HG03342 (cell line): ENCODE measurements at regions not wholly inside any gene's neighbourhood (a gene's known extent, or its start where the extent isn't known, plus 50 kb on each side); places are given as distances from the start of the nearest gene placed in this dataset.

Experiments used
- ATAC-seq: cut with Tn5 transposase; IDR thresholded peaks from one replicate; pipeline ENCODE4 v1.9.1; 2021; ENCODE audit warnings: mild to moderate bottlenecking, moderate library complexity; ENCODE audit not compliant: unreplicated experiment

DNA sequence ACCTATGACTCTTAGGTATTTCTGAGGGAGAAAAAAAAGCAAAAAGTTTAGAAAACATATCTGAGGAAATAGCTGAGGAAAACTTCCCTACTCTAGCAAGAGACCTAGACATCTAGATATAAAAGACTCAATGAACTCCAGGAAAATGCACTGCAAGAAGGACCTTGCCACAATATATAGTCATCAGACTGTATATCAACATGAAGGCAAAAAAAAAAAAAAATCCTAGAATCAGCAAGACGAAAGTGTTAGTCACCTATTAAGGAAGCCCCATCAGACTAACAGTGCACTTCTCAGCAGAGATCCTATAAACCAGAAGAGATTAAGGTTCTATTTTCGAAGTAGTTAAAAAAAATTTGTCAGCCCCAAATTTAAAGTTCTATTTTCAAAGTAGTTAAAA, 166.2 kb downstream of the TMEM38B start:
- ATAC-seq: no peak

DNA sequence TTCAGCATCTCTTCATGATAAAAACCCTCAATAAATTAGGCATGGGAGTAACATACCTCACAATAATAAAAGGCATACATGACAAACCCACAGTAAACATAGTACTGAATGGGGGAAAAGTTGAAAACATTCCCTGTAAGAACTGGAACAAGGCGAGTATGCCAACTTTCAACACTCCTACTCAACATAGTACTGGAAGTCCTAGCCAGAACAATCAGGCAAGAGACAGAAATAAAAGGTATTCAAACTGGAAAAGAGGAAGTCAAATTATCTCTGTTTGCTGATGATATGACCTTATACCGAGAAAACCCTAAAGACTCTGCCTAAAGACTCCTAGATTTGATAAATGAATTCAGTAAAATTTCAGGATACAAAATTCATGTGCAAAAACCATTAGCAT, 167.6 kb downstream of the TMEM38B start:
- ATAC-seq: no peak

DNA sequence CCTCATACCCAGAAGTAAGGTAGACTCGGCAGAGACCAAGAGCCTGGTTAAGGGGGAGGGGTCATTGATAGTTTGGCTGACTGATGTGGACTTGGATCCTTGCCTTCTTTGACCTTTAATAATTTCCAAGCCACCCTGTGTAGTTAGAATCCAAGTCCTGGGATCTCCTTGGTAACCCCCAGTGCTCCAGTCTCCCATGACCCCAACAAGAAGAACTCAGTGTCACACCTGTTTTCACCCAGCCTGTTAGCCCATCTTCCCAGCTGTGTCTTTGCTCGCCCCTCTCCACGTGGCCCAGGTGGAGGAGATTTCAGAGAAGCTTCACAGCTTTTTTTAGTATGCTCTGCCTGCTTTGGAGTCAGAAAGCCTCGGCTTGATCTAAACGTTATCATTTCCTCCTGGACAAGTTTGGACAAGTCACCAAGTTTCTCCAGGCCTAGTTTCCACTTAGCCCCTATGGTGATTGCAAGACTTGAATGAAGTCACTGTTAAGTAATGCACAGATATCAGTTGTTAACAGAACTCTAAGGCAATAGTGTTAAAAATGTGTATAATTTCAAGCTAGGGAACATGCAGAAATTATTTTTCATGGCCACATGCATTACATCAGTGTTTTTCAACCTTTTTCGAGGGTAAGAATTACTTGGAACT, 170.0 kb downstream of the TMEM38B start:
- no peak for ATAC-seq

DNA sequence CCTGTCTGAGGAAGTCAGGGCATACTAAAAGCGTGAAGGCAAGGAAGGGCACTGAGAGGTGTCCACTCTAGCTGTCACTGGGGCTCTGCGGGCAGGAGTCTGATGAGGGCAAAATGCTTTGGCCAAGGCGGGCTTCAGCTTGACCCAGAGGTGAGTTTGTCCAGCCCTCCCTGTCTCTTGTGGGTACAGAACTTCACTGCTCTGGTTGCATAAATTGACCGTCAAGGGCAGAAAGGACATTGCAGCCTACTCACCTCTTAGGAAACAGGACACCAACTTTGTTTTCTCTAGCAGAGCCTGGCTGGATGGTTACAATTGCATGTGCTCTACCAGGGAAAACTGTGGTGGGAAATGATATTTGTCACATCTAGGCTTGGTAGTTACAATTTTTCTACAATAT, 170.9 kb downstream of the TMEM38B start:
- ATAC-seq: no peak

DNA sequence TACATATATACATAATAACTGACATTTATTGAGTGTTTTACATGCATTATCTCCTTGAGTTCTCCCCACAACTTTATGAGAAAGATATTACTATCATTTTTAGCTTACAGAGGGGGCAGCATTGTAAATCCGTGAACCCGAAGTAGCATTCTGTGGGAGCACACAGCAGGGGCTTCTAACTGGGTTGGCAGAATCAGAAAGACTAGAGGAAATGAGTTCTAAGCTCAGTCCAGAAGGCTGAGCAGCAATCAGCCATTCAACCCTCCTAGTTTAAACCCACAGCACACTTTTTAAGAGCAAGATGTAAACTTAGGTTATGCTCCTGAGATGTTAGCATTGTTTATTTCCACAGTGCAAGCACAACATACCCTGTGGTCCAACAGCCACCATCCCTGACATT, 177.2 kb downstream of the TMEM38B start:
- no peak for ATAC-seq

DNA sequence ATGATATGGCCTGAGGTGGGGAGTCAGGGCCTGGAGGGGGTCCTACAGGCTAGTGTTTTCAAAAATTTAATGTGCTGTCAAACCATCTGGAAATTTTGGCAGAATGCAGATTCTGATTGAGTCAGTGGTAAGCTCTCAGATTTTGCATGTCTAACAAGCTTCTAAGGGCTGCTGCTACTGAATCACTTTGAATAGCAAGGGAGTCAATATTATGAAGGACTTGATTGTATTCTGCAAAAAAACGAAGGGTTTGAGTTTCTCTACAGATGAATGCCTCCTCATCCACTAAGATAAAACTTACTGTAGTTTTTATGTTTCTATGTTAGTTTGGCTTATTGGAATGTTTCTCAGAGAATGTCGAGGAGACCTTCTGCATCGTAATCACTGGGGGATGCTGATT, 179.5 kb downstream of the TMEM38B start:
- ATAC-seq: no peak

DNA sequence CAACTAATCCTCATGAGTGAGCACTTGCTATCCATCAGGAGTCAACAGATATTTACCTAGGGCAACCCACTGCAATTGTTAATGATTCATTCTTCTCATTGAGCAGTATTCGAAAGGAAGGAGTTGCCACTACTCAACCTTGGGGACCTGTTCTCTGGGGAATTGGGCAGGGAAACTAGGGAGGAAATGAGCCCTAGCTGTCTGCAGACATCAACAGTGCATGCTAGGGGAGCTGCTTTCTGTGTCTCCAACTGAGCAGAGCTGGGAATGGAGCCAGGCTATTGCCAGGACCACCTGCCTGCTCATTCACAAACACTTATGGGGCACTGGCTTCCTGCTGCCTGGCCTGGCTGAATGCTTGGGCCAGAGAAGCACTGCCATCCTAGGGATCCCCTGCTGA, 183.4 kb downstream of the TMEM38B start:
- peak; percentile 68 for ATAC-seq

DNA sequence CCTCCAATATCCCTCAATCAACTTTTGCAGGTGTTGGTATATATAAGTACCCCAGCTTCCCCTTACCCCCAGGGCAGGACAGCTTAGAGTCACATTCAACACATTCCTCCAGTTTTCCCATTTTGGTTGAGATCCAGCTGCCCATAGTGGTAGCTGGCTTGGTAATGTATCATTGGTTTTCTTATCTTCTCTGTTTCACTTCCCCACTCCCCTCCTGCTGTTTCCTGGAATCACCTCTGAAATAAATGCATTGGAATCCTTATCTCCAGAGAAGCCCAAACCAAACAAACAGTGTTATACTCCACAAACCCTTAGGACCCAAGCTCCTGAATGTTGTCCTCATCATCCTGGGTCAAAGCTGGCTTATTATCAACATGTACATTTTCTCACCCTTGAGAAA, 184.8 kb downstream of the TMEM38B start:
- no peak for ATAC-seq

DNA sequence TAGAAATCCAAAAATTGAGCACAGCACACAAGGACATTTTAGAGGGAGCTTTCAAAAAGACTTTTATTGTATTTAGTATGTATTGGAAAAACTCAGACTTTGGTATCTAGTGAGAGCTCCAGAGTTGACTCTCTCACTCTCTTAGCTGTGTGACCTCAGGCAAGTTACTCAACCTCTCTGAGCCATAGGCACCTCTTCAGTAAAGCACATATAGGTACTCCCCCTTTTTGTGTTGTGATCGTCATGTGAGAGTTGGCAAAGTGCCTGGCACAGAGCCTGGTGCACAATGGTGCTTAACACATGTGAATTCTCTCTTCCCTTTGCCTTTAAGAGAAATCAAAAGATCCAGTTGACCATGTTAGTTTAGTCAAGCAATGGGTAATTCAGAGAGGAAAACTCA, 186.2 kb downstream of the TMEM38B start:
- ATAC-seq: no peak

DNA sequence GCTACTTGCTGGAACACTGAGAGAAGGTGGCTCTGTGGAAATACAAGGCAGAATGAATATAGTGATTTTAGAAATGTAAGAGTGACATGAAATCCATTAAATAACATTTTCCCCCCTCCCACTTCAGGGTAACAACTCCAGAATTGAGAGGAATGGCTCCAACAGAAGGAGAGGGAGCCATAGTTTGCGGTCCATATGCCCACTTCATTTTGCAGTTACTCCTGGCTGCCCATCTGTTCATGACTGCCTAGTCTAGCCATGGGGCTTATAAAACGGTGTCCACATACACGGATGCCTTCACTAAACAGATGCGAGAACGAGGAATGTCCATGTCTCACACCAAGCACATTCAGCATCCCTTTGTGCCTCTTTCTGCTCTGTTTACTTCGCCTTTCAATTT, 186.7 kb downstream of the TMEM38B start:
- ATAC-seq: no peak

DNA sequence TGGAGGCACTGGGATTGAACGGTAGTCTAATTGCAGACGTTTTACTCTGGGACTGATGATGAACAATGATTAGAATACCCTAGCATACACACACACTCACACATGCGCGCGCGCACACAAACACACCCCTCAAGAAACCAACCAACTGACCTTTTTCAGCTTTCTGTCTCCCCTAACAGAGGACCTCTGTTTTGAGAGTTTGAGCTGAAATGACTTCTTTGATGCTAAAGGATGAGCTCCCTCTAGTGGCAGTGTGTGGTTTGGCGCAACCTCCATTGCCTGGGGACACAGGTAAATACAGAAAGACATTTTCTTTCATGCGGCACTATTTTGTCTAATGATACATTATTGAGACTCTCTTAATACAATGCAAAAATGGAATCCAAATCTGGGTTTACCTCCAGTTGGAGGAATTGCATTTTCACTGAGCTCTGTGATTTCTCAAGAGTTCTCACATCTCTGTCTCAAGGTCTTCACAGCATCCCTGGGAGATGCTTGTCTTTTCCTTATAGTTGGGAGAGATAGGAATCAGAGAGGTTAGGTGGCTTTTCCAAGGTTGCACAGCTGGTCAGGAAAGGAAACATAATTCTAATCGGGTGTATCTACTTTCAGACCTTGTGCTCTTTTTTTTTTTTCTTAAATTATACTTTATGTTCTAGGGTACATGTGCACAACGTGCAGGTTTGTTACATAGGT, 187.5 kb downstream of the TMEM38B start:
- peak; percentile 55 for ATAC-seq

DNA sequence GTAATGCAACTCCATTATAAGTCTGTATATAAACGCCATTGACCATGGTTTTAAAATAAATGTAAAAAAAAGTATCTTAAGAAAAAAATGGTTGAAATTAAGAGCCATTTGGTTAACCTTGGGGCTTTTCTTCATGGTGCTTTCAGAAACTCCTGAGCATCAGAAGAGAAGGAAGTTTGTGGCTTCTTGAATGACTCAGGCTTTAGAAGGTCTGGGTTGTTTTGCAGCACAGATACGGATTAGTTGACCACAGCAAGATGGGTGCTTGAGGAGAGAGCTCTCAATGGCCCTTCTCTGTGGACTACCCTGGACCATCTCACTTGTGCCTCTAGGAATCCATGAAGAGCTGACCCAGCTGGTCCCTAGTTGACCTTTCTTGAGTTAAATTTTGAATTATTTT, 189.5 kb downstream of the TMEM38B start:
- ATAC-seq: peak; percentile 90

DNA sequence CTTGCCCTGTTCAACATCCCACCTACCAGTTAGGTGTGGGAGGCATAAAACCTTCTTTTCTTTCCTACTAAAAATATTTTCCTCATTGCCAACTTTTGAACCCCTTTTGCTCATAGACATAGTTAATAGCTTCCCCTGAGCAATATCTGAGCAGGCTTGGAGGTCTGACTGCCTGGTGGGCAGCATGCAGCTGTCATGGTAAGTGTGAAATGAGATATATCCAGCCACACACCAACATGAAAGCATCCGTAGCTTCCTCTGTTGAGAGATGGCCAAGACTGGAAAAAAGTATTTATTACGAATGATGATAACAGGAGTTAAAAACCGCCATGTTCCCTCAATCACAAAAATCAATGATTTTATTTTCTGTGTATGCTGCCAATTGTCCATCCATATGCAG, 190.1 kb downstream of the TMEM38B start:
- ATAC-seq: no peak

DNA sequence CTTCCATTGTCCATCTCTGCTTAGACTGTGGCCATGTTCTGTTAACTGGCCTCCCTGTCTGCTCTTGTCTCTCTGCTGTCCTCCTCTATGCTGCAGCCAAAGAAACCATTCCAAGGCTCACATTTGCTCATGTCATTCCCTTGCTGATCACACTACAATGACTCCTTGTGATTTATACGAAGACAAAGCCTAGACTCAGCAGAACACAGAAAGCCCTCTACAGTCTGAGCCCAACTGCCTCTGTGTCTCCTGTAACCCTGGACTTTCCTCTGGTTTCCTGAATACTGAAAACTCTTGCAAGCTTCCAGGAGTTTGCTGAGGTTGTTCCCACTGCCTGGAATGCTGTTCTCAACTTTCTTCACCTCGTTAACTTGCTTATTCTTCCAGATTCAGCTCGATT, 191.8 kb downstream of the TMEM38B start:
- no peak for ATAC-seq

DNA sequence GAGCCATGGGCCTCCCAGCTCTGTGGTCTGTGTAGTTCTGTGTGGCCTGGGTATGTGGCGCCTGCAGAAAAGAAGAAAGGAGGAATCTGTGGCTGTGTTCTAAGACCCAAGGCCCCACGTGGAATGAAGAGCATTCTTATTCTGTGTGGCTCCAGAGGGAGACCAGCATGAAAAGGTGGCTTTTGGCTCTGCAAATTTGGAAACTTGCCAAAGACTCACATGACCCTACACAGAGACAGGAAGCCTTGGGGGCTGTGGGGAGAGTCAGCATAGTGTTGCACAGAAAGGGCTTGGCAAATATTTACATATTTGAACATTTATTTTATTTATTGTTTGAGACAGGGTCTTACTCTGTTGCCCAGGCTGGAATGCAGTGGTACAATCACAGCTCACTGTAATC, 193.3 kb downstream of the TMEM38B start:
- ATAC-seq: no peak

DNA sequence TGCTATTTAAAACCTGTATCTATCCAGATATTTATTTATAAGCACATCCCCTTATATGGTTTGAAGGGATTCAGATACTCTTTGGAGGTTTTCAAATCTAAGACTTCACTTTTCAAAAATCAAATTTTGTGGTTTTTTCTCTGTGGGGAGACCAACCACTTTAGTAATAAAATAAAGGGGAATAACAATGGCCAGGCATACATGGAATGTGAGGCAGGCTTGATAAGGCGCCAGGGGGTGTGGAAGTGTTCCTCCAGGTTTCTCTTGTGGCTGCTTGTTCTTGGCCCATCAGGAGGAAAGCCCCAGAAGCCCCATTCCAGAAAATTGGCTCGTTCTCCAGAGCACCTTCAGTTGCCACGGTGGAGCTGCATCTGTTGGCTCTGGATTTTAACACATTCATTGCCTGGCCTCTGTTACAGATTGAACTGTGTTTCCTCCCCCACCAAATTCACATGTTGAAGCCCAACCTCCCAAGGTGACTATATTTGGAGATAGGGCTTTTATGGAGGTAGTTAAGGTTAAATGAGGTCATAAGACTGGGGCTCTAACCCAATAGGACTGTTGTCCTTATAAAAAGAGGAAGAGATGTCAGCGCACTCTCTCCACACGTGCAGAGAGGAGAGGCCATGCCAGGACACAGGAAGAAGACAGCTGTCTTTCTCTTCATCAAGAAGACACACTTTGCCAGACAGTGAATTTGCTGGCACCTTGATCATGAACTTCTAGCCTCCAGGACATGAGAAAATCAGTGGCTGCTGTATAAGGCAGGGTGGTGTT, 195.9 kb downstream of the TMEM38B start:
- ATAC-seq: peak; percentile 46

DNA sequence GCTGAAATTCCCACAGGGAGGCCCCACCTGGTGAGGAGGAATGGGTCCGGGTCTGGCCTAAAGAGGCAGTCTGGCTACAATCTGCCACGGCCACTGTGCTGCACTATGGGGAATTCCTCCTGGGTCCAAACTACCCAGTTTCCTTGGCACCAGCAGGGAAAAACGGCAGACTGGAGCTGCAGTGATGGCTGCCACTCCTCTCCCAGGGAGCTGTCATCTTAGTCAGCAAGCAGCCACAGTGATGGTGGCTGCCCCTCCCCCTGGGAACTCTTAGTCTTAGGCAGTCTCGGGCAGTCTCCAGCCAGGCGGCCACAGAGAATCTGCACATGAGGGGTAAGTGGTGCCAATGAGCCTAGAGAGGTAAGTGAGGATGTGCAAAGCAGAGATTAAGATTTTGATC, 205.8 kb downstream of the TMEM38B start:
- no peak for ATAC-seq

DNA sequence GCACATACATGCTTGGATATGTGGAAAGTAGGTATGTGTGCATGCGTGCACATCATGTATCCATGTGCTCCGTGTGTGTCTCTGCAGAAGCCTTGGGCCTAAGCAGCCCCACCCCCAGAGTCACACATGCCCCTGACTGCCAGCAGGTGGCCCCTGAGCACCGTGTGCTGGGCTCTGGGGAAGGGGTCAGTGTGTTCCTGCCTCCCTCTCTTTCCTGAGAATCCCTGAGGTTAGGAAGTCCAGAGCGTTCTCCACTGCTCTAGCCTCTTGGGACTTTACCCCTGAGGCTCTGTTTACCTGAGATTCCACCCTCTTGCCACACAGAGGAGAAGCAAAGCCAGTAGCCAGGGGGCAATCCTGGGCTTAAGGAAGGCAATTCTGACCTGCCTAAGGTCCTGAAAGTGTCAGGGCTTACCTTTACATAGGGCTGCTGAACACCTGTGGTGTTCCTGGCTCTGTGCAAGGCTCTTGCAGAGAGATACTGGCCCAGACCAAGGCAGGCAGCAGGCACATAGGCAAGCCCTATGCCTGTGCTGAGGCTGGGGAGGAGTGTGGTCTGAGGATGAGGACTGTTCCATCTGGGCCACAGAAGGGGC, 207.3 kb downstream of the TMEM38B start:
- ATAC-seq: peak; percentile 75

DNA sequence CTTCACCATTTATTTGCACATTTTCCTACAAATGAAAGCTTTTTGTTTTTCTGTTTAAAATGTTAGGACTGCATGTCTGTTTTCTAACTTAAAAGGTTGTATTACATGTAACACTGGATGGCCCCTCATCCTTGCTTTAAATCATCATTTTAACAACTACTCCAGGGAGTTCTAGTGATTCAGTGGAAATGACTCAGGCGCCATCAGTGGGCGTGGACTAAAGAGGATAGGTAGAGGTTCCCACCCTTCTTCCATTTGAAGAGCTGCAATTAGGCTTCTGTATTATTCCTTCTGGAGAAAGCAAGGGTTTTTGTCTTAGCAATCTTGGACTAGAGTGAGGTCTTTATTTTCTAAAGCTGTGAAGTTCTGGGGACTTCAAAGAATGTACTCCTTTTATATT, 213.7 kb downstream of the TMEM38B start:
- ATAC-seq: no peak

DNA sequence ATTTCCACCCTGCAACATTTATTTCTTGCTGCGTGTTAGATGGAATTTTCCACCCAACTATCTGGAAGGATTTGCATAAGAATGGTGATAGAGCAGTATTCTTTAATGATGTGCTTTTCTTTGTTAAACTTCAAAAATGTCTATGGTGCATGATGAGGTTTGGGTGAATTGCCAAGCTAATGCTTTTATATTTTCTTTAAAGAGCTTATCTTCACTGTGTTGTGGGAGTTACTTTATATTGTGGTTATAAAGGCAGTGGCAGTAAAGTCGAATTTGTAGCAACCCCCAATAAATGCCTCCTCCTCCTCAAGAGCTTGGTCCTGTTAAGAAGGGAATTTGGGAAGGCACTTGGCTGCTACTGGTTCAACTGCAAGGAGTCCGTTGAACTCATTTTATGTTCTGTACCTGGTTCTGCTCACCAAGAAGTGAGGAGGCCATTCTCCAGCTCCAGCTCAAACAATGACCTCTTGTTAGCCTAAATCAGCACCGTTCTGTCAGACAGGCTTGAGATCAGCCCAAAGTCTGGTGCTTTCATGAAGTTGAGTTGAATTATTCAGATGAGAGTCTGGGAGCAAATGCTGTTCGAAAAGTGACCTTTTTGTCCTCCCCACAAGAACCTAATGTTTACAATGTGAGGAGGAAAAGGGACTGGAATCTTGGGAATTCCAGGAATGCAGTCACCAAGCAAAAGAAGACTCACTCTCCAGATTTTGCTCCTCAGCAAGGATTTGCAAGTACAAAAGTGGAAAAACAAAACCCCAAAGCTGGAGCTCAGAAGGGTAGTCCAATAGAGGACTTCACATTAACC, 217.0 kb downstream of the TMEM38B start:
- ATAC-seq: no peak
